GM23248 (cell line): ENCODE measurements at regions not wholly inside any gene's neighbourhood (a gene's known extent, or its start where the extent isn't known, plus 50 kb on each side); places are given as distances from the start of the nearest gene placed in this dataset.

Source experiments
- EZH2 ChIP-seq: fragments of 200-600 bp; sonication (generic); IDR thresholded peaks from 2 replicates; pipeline ENCODE4 v1.6.1; 2018; ENCODE audit warnings: antibody characterized with exemption, mild to moderate bottlenecking; ENCODE audit not compliant: insufficient read depth, poor library complexity, severe bottlenecking
- EZH2phosphoT487 ChIP-seq: fragments of 200-600 bp; sonication (generic); IDR thresholded peaks from 2 replicates; pipeline ENCODE4 v1.6.1; 2018; ENCODE audit warnings: antibody characterized with exemption, moderate library complexity, mild to moderate bottlenecking, low read depth; ENCODE audit not compliant: insufficient read depth

- TF ChIP-seq EZH2, result no peak
- TF ChIP-seq EZH2phosphoT487, result no peak
Observed at GRCh38 chr12:116662612-116663144, 75.2 kb downstream of the SPRING1 start.
